ENCODE measurements at regions not wholly inside any gene's neighbourhood (a gene's known extent, or its start where the extent isn't known, plus 50 kb on each side); places are given as distances from the start of the nearest gene placed in this dataset.
"Not testable (repeated sequence)": the region's sequence is repeated elsewhere in the genome, so short reads cannot be mapped to it uniquely, and the experiment has no call there.

DNA sequence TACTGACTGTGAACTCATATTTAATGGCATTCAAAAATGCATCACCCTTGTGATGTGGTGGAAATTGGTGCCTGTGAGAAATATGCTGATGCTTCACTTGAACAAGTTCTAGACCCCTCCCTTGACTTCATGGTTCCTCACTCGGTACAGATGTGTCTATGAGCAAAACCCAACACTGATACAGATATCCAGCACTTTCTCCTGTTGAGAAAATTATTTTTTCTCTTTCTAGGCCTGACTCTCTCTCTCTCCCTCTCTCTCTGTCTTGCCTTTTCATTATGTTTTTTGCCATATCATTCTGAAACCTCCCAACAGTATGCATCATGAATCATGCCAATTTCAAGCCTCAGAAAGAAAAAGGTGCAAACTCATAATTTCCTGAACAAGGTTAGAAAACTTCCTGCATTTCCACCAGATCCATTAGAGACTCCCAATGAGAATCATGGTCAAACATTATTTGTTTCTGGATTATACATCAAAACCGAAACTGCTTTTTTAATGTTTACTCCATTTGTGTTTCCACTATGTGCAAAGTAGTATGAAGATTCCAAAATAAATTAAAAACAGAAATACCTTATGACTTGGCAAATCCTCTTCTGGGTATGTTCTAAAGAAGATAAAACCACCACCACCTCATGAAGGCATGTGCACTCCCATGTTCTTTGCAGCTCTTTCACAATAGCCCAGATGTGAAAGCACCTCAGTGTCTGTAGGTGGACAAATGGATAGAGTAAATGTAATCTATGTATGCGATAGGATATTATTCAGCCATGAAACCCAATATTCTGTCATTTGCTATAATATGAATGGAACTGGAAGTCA, 543.6 kb downstream of the TMEM121 start:
- Histone ChIP-seq H3K4me1 (no peaks in the 10 kb centered on the region), H3K4me3 (replicated peaks in 1 of 3) (no peak overlapping the region), H3K27ac (no peak overlapping the region), H3K36me3 (no peaks in the 10 kb centered on the region), H3K9me3 (no peaks in the 10 kb centered on the region), H3K27me3 (no peaks in the 10 kb centered on the region)
- intact Hi-C loops (cut with DNase I) = no loop called here
- 51 to 62% methylated on average over 3 of the region's 3 CpGs for WGBS, 2 donors
- no peak for DNase-seq
- no peak for TF ChIP-seq POLR2A (IDR thresholded peaks at IDR 0.05)
- TF ChIP-seq, protein P1, sequence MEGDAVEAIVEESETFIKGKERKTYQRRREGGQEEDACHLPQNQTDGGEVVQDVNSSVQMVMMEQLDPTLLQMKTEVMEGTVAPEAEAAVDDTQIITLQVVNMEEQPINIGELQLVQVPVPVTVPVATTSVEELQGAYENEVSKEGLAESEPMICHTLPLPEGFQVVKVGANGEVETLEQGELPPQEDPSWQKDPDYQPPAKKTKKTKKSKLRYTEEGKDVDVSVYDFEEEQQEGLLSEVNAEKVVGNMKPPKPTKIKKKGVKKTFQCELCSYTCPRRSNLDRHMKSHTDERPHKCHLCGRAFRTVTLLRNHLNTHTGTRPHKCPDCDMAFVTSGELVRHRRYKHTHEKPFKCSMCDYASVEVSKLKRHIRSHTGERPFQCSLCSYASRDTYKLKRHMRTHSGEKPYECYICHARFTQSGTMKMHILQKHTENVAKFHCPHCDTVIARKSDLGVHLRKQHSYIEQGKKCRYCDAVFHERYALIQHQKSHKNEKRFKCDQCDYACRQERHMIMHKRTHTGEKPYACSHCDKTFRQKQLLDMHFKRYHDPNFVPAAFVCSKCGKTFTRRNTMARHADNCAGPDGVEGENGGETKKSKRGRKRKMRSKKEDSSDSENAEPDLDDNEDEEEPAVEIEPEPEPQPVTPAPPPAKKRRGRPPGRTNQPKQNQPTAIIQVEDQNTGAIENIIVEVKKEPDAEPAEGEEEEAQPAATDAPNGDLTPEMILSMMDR (IDR thresholded peaks at IDR 0.05) = no peak

DNA sequence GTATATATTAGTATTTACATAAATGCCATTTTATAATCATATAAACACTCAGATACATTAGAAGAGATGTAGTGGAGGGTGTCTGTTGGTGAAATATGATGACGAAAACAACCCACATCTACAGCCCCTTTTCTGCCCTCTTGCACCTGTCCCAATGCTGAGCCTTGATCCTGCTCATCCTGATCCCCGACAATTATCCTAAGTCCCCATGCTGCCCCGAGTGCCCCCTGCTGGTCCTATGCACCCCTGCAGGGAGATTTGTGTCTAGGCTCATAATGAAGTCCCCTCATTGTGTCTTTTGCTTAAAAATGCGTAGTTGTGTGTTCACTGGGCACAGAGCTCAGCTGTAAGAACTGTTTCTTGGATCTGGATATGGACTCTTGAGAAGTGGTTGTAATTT, 554.5 kb downstream of the TMEM121 start:
- H3K36me3 ChIP-seq = no peaks in the 10 kb centered on the region
- DNase-seq = no peak
- intact Hi-C loops (cut with DNase I) = no loop called here

DNA sequence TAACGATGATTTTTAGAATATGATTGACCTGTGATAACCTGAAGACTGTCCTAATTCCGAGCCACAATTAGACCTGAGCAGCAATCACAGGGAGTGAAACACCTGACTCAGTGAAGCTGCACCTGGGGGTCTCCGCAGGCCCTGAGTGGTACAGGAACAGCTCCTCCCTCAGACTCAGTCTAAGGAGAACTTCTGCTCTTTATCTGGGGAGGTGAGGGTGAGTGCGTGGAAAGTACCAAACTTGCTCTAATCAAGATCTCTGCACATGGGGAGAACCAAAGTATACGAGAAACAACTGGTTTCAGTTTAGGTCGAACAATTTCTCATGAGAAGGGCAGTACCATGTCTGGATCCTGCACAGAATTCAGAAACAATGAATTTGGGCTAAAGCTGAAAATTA, 555.3 kb downstream of the TMEM121 start:
- H3K4me1 ChIP-seq; intact Hi-C loops (cut with DNase I); DNase-seq; H3K36me3 ChIP-seq; H3K9me3 ChIP-seq; H3K27ac ChIP-seq; H3K27me3 ChIP-seq; H3K4me3 ChIP-seq (replicated peaks in 1 of 3): not testable (repeated sequence)
- 50 to 52% methylated on average over 3 of the region's 6 CpGs for WGBS, 2 donors

More for the DNA sequence above, 554.5 kb downstream of the TMEM121 start:
- WGBS, 2 donors = 68% methylated on average over 4 of the region's 4 CpGs; no CpG with 5 or more reads in 1 of the 2 donors
- H3K27me3 ChIP-seq = no peaks in the 10 kb centered on the region
- H3K4me3 ChIP-seq (replicated peaks in 1 of 3) = no peak overlapping the region
- H3K4me1 ChIP-seq = no peaks in the 10 kb centered on the region
- no peaks in the 10 kb centered on the region for H3K9me3 ChIP-seq
- H3K27ac ChIP-seq = no peak overlapping the region
- TF ChIP-seq, protein P1 (IDR thresholded peaks at IDR 0.05) = no peak
- no peak for TF ChIP-seq POLR2A (IDR thresholded peaks at IDR 0.05)

DNA sequence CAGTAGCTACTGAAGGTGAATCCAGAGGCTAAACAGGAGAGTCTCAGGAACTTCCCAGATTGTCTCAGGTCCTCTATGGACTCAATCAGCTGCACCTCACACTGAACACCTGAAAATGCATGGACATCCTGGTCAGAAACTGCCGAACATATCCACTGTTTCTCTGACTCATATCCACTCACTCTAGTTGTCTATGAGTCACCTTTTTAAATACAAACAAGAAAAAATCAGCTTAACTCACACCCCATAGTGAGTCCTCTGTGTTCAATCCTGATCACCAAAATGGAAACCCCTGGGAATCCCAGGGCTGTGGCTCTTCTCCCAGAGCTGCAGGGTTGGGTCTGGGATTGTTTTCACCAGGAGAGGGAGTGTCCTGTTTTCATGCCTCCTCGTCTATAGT, 556.7 kb downstream of the TMEM121 start:
- Histone ChIP-seq H3K4me3 (replicated peaks in 1 of 3) (no peak overlapping the region), H3K27ac (no peak overlapping the region), H3K36me3 (no peaks in the 10 kb centered on the region), H3K4me1 (no peaks in the 10 kb centered on the region), H3K27me3 (no peaks in the 10 kb centered on the region), H3K9me3 (no peaks in the 10 kb centered on the region)
- WGBS, 2 donors = 58% methylated on average over 2 of the region's 2 CpGs; no CpG with 5 or more reads in 1 of the 2 donors
- DNase-seq = no peak
- no peak for TF ChIP-seq POLR2A (IDR thresholded peaks at IDR 0.05)
- TF ChIP-seq, protein P1 (IDR thresholded peaks at IDR 0.05) = no peak
- intact Hi-C loops (cut with DNase I) = no loop called here

DNA sequence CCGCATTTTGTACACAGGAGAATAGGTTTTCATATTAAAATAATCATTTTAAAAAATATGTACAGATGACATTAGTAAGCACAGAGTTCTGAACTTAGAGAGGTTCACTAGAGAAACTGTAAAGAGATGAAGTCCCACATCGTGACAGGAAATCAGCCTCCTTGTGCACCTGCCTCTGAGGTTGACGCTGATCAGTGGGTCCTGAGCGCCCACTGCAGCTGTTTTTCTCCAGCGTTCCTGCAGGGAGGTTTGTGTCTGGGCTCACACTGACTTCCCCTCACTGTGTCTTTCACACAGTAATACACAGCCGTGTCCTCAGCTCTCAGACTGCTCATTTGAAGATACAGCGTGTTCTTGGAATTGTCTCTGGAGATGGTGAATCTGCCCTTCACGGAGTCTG, 561.5 kb downstream of the TMEM121 start:
- Histone ChIP-seq H3K27me3 (no peaks in the 10 kb centered on the region), H3K4me3 (replicated peaks in 1 of 3) (no peak overlapping the region), H3K4me1 (no peaks in the 10 kb centered on the region), H3K9me3 (no peaks in the 10 kb centered on the region), H3K36me3 (no peaks in the 10 kb centered on the region), H3K27ac (no peak overlapping the region)
- intact Hi-C loops (cut with DNase I) = no loop called here
- DNase-seq = no peak
- WGBS, 2 donors = 82% methylated on average over 8 of the region's 8 CpGs; no CpG with 5 or more reads in 1 of the 2 donors
- no peak for TF ChIP-seq POLR2A (IDR thresholded peaks at IDR 0.05)
- TF ChIP-seq, protein P1 (IDR thresholded peaks at IDR 0.05) = no peak

DNA sequence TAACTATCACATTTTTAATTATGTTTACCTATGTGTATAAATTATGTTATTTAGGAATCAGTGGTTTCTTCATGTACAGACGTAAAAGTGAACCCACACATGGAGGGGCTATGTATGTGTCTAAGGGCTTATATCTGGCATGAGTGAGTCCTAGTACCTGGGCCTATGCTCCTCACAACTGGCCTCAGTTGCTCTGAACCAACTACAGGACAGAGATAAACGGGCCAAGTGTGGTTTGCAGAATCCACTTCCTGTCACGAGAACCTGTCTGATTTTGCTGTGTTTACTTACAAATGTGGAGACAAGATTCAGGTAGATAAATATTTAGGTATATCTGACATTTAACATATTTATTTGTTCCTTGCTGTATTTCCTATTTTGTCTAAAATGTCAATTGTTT, 562.5 kb downstream of the TMEM121 start:
- intact Hi-C loops (cut with DNase I); DNase-seq; H3K27ac ChIP-seq; H3K36me3 ChIP-seq; H3K4me1 ChIP-seq; H3K9me3 ChIP-seq; H3K4me3 ChIP-seq (replicated peaks in 1 of 3); H3K27me3 ChIP-seq: not testable (repeated sequence)
- WGBS, 2 donors = 48% methylated on average over 3 of the region's 3 CpGs; no CpG with 5 or more reads in 1 of the 2 donors
